ENCODE measurements at regions not wholly inside any gene's neighbourhood (a gene's known extent, or its start where the extent isn't known, plus 50 kb on each side); places are given as distances from the start of the nearest gene placed in this dataset.

GRCh38 chr2:173681881-173682650, 283.1 kb downstream of the SP3 start:
- no peak overlapping the region for H3K4me3 ChIP-seq (ENCODE audit: low read depth, low read length)
- no peaks in the 10 kb centered on the region for H3K27me3 ChIP-seq (ENCODE audit: control insufficient read depth, insufficient read depth, low read length)
- H3K36me3 ChIP-seq (ENCODE audit: control insufficient read depth, insufficient read depth, low read length): no peaks in the 10 kb centered on the region
- TF ChIP-seq, protein P1, sequence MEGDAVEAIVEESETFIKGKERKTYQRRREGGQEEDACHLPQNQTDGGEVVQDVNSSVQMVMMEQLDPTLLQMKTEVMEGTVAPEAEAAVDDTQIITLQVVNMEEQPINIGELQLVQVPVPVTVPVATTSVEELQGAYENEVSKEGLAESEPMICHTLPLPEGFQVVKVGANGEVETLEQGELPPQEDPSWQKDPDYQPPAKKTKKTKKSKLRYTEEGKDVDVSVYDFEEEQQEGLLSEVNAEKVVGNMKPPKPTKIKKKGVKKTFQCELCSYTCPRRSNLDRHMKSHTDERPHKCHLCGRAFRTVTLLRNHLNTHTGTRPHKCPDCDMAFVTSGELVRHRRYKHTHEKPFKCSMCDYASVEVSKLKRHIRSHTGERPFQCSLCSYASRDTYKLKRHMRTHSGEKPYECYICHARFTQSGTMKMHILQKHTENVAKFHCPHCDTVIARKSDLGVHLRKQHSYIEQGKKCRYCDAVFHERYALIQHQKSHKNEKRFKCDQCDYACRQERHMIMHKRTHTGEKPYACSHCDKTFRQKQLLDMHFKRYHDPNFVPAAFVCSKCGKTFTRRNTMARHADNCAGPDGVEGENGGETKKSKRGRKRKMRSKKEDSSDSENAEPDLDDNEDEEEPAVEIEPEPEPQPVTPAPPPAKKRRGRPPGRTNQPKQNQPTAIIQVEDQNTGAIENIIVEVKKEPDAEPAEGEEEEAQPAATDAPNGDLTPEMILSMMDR (IDR thresholded peaks at IDR 0.05; ENCODE audit: insufficient read depth, low read length, poor library complexity, severe bottlenecking): no peak
- DNase-seq (ENCODE audit: low read depth): no peak

DNA sequence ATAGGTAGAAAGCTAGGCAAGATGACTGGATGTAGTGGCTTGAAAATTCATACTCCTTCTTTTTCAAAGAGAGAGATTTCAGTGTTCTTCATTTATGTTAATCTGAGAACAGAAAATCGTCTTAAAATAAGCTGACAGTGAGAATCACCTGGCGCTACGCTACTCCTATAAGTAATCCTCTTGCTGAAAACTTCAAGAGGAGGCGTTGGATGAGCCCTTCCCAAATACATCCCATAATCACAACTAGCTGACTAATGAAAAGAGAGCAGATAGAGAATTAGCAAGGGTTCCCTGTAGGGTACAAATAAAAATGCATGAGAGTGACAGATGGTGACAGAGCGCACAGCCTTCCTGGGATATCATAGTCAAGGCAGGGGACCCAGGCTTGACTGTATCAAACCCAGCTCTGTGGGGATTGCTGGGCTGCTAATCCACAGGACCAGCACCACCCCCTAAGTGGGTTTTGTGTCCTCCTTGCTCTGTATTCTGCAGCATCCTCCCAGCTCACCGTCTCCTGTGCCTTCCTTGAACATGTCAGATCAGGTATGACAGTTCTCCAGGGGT, 280.2 kb downstream of the SP3 start:
- H3K36me3 ChIP-seq (ENCODE audit: control insufficient read depth, insufficient read depth, low read length): no peaks in the 10 kb centered on the region
- H3K27me3 ChIP-seq (ENCODE audit: control insufficient read depth, insufficient read depth, low read length): no peaks in the 10 kb centered on the region
- TF ChIP-seq, protein P1 (IDR thresholded peaks at IDR 0.05; ENCODE audit: insufficient read depth, low read length, poor library complexity, severe bottlenecking): no peak
- no peak for DNase-seq (ENCODE audit: low read depth)
- H3K4me3 ChIP-seq (ENCODE audit: low read depth, low read length): no peak overlapping the region

GRCh38 chr2:173690349-173690748, 274.8 kb downstream of the SP3 start:
- Histone ChIP-seq H3K27me3 (ENCODE audit: control insufficient read depth, insufficient read depth, low read length) (no peaks in the 10 kb centered on the region), H3K4me3 (ENCODE audit: low read depth, low read length) (no peak overlapping the region), H3K36me3 (ENCODE audit: control insufficient read depth, insufficient read depth, low read length) (no peaks in the 10 kb centered on the region)
- TF ChIP-seq, protein P1 (IDR thresholded peaks at IDR 0.05; ENCODE audit: insufficient read depth, low read length, poor library complexity, severe bottlenecking): no peak
- no peak for DNase-seq (ENCODE audit: low read depth)

DNA sequence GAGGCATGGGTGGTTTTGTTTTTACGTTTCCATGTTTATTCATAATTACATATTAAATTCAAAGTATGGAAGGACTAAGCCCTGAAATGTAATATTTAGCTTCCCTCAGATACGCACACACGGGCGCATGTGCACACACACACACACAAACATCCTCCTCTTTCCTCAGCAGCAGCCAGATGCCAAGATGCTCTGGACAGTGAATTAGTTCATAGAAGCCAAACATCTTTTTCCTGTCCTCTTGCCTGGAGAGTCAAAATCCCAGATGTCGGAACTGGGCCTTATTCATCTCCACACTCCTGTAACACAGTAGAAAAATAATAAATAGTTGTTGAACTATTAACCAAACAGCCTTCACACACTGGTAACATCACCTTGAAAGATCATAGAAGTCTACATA, 273.1 kb downstream of the SP3 start:
- TF ChIP-seq, protein P1 (IDR thresholded peaks at IDR 0.05; ENCODE audit: insufficient read depth, low read length, poor library complexity, severe bottlenecking): no peak
- no peaks in the 10 kb centered on the region for H3K27me3 ChIP-seq (ENCODE audit: control insufficient read depth, insufficient read depth, low read length)
- no peaks in the 10 kb centered on the region for H3K36me3 ChIP-seq (ENCODE audit: control insufficient read depth, insufficient read depth, low read length)
- DNase-seq (ENCODE audit: low read depth): no peak
- H3K4me3 ChIP-seq (ENCODE audit: low read depth, low read length): no peak overlapping the region

GRCh38 chr2:173693044-173693589, 272.1 kb downstream of the SP3 start:
- no peak for DNase-seq (ENCODE audit: low read depth)
- TF ChIP-seq, protein P1 (IDR thresholded peaks at IDR 0.05; ENCODE audit: insufficient read depth, low read length, poor library complexity, severe bottlenecking): no peak
- no peaks in the 10 kb centered on the region for H3K27me3 ChIP-seq (ENCODE audit: control insufficient read depth, insufficient read depth, low read length)
- no peak overlapping the region for H3K4me3 ChIP-seq (ENCODE audit: low read depth, low read length)
- no peaks in the 10 kb centered on the region for H3K36me3 ChIP-seq (ENCODE audit: control insufficient read depth, insufficient read depth, low read length)
